Testis (tissue), 2 donors: ENCODE measurements at regions not wholly inside any gene's neighbourhood (a gene's known extent, or its start where the extent isn't known, plus 50 kb on each side); places are given as distances from the start of the nearest gene placed in this dataset.

ENCODE experiments used
- POLR2A ChIP-seq: fragments of 450-650 bp; IDR thresholded peaks from one replicate; pipeline ENCODE4 v1.6.1; 2017; ENCODE audit warnings: antibody characterized with exemption, mild to moderate bottlenecking, moderate library complexity
- TF ChIP-seq, protein P1 (sequence below), 3 experiments: fragments of 450-650 bp in 2 of 3; fragments of 200-600 bp in 1 of 3; sonication (generic) in 1 of 3; IDR thresholded peaks; one replicate each; pipeline ENCODE4 v1.5.1; 2016 to 2019; ENCODE audit warnings: antibody characterized with exemption in 3 of 3, mild to moderate bottlenecking in 2 of 3, moderate library complexity in 1 of 3

DNA sequence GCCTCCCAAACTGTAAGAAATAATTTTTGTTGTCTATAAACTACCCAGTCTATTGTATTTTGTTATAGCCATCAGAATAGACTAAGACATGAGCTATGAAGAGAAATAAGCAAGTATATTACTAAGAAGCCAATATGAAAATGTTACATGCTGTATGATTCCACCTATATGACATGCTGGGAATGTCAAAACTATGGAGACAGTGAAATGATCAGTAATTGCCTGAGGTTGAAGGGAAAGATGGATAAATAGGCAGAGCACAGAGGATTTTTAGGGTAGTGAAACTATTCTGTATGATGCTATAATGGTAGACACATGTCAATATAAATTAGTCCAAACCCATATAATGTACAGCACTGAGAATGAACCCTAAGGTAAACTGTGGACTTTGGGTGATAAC, 261.3 kb upstream of the PCDH15 start:
- TF ChIP-seq, protein P1, sequence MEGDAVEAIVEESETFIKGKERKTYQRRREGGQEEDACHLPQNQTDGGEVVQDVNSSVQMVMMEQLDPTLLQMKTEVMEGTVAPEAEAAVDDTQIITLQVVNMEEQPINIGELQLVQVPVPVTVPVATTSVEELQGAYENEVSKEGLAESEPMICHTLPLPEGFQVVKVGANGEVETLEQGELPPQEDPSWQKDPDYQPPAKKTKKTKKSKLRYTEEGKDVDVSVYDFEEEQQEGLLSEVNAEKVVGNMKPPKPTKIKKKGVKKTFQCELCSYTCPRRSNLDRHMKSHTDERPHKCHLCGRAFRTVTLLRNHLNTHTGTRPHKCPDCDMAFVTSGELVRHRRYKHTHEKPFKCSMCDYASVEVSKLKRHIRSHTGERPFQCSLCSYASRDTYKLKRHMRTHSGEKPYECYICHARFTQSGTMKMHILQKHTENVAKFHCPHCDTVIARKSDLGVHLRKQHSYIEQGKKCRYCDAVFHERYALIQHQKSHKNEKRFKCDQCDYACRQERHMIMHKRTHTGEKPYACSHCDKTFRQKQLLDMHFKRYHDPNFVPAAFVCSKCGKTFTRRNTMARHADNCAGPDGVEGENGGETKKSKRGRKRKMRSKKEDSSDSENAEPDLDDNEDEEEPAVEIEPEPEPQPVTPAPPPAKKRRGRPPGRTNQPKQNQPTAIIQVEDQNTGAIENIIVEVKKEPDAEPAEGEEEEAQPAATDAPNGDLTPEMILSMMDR (IDR thresholded peaks at IDR 0.05), result no peak
- TF ChIP-seq POLR2A, result no peak
